ENCODE measurements at regions not wholly inside any gene's neighbourhood (a gene's known extent, or its start where the extent isn't known, plus 50 kb on each side); places are given as distances from the start of the nearest gene placed in this dataset.

- no peak for TF ChIP-seq USF1 (CRISPR knock-in tag; IDR thresholded peaks at IDR 0.05)
- TF ChIP-seq ZNF396 (CRISPR knock-in tag; IDR thresholded peaks at IDR 0.05; ENCODE audit: borderline replicate concordance) = no peak
- TF ChIP-seq CTCF (IDR thresholded peaks at IDR 0.05) = no peak
- no peak for TF ChIP-seq MXD4 (CRISPR knock-in tag; IDR thresholded peaks at IDR 0.05; ENCODE audit: borderline replicate concordance)
- no peak for TF ChIP-seq ZNF138 (CRISPR knock-in tag; conservative IDR thresholded peaks at IDR 0.05)
- TF ChIP-seq HMGXB4 (CRISPR knock-in tag; IDR thresholded peaks at IDR 0.05) = no peak
Measured at GRCh38 chr1:87902830-87903229, 574.1 kb downstream of the LMO4 start.
